GM21447 (cell line): ENCODE measurements at regions not wholly inside any gene's neighbourhood (a gene's known extent, or its start where the extent isn't known, plus 50 kb on each side); places are given as distances from the start of the nearest gene placed in this dataset.

Experiments used
- ATAC-seq: cut with Tn5 transposase; IDR thresholded peaks from one replicate; pipeline ENCODE4 v1.9.1; 2021; ENCODE audit not compliant: unreplicated experiment

GRCh38 chr2:139963863-139964355 is 1183.7 kb upstream of the NXPH2 start:
- no peak for ATAC-seq

GRCh38 chr2:139949242-139949972 is 1169.2 kb upstream of the NXPH2 start:
- ATAC-seq = no peak

GRCh38 chr2:139946690-139947089 is 1166.5 kb upstream of the NXPH2 start:
- no peak for ATAC-seq

- ATAC-seq = no peak
Measured at GRCh38 chr2:139940686-139941085, 1160.5 kb upstream of the NXPH2 start.

- no peak for ATAC-seq
Measured at GRCh38 chr2:139925903-139926302, 1145.7 kb upstream of the NXPH2 start.

- ATAC-seq = no peak
Measured at GRCh38 chr2:139924070-139924469, 1143.9 kb upstream of the NXPH2 start.

GRCh38 chr2:139918982-139919381 is 1138.8 kb upstream of the NXPH2 start:
- ATAC-seq = no peak

GRCh38 chr2:139917690-139918384 is 1137.6 kb upstream of the NXPH2 start:
- no peak for ATAC-seq

GRCh38 chr2:139916822-139917221 is 1136.6 kb upstream of the NXPH2 start:
- ATAC-seq = no peak

GRCh38 chr2:139911160-139911559 is 1131.0 kb upstream of the NXPH2 start:
- ATAC-seq = no peak

- ATAC-seq = no peak
Measured at GRCh38 chr2:139909136-139909535, 1128.9 kb upstream of the NXPH2 start.

GRCh38 chr2:139905624-139906023 is 1125.4 kb upstream of the NXPH2 start:
- no peak for ATAC-seq

- no peak for ATAC-seq
Measured at GRCh38 chr2:139891636-139892035, 1111.4 kb upstream of the NXPH2 start.

- no peak for ATAC-seq
Measured at GRCh38 chr2:139885921-139886498, 1105.8 kb upstream of the NXPH2 start.

GRCh38 chr2:139876964-139877363 is 1096.8 kb upstream of the NXPH2 start:
- ATAC-seq = no peak

GRCh38 chr2:139876321-139876720 is 1096.1 kb upstream of the NXPH2 start:
- ATAC-seq = no peak

- ATAC-seq = no peak
Measured at GRCh38 chr2:139872503-139872902, 1092.3 kb upstream of the NXPH2 start.

GRCh38 chr2:139872032-139872431 is 1091.8 kb upstream of the NXPH2 start:
- no peak for ATAC-seq

- no peak for ATAC-seq
Measured at GRCh38 chr2:139867601-139868226, 1087.5 kb upstream of the NXPH2 start.

- ATAC-seq = no peak
Measured at GRCh38 chr2:139864821-139865302, 1084.7 kb upstream of the NXPH2 start.

- no peak for ATAC-seq
Measured at GRCh38 chr2:139854769-139855483, 1074.7 kb upstream of the NXPH2 start.
